ENCODE measurements at regions not wholly inside any gene's neighbourhood (a gene's known extent, or its start where the extent isn't known, plus 50 kb on each side); places are given as distances from the start of the nearest gene placed in this dataset.

DNA sequence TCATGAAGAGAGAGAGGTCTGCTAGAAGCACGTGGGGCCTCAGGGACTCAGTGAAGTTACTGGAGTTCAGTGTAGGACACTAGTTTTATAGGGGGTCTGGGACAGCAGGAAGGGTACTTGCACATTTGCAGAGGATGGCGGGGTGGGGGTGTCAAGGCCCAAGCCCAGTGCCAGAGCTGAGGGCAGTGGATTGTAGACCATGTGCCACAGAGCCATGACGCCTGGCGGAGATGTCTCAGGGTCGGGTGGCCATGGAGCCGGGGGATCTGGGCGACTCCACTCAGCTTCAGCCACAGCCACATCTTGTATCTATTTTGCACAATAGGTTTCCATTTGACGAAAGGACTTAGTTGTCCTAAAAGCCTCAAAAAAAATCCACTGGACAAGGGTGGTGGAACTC, 50.4 kb upstream of the RGMA start:
- no peak for DNase-seq

GRCh38 chr15:93138681-93139250, 49.8 kb upstream of the RGMA start:
- DNase-seq, result no peak
